IPS-11a (cell line): ENCODE measurements at regions not wholly inside any gene's neighbourhood (a gene's known extent, or its start where the extent isn't known, plus 50 kb on each side); places are given as distances from the start of the nearest gene placed in this dataset.
"Not testable (repeated sequence)": the region's sequence is repeated elsewhere in the genome, so short reads cannot be mapped to it uniquely, and the experiment has no call there.

ENCODE experiments used
- H3K4me3 ChIP-seq: one replicate; pipeline ENCODE4 v1.5.1; 2013; ENCODE audit warnings: low read depth, low read length, control low read depth

DNA sequence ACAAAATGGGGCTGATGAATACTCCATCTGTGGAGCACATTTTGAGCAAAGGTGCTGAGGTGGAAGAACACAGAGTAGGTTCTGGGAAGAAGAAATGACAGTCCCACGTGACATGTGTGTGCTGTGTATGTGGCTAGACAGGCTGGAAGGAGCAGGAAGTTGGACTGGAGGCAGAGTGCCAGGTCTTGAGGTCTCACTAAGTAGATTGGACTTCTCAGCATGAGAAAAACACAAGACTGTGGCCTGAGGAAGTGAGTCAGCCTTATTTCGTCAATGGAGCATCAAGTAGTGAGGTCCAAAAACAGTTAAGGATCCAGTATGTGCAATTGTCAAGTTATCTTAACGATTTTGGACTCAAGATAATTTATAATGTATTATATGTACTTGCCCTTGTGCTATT lies 736.5 kb downstream of the KCNJ2 start:
- H3K4me3 ChIP-seq: no peak overlapping the region

DNA sequence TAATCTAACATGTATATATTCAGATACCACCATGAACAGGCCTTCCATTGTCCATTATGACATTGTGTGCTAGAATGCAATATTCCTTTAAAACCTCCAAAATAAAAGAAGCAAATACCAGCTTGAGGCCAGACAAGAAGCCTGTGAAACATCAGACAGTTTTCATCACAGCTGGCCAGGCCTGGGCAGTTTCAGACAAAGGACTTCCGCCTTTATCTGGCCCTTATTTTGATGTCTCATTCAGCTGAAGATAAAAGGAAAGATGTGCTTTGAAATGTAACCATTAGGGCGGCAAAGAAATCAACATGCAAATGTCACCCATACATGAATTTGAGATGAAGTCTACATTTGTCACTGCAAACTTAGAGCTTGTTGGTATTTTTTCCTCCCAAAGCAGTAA lies 737.5 kb downstream of the KCNJ2 start:
- no peak overlapping the region for H3K4me3 ChIP-seq

DNA sequence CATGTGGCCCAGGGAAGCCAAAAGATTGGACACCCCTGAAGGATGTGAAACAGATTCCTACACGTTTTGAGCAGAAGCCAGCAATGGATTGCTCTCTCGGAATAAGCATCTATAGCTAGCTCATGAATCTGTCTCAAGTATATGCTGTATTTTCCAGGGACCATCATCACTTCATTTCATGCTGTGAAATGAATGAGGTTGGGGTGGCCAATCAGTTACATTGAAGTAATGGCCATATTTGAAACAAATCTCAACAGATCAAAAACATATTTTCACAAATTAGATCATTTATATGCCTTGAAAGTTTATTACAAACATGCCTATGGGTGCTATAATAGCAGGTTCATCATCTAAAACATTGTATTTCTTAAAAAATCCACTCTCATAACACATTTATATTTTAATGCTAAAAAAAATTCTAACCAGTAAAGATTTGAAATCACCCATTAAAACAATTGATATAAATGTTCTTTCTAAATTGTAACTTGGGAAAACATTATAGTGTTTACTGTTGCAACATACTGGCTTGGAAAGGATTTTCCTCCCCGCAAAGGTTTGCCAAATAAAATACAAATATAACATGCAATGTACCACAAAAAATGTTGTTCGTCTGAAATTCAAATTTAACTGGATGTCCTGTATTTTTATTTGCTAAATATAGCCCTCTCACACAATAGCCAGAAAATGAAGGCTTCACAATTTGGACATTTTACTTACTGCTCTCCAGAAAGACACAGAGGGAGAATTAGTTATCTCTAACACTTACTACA lies 743.6 kb downstream of the KCNJ2 start:
- no peak overlapping the region for H3K4me3 ChIP-seq

DNA sequence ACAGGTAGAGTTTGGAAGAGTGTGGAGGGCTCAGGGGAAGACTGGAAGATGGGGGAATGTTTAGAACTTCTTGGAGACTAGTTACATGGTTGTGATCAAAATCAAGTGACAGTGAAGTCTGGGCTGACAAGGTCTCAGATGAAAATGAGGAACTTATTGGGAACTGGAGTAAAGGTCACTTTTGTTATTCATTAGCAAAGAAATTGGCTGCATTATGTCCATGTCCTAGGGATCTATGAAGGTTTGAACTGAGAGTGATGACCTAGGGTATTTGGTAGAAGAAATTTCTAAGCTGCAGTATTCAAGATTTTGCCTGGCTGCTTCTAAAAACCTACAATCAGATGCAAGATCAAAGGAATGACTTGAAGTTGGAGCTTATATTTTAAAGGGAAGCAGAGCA lies 747.1 kb downstream of the KCNJ2 start:
- H3K4me3 ChIP-seq: no peak overlapping the region

DNA sequence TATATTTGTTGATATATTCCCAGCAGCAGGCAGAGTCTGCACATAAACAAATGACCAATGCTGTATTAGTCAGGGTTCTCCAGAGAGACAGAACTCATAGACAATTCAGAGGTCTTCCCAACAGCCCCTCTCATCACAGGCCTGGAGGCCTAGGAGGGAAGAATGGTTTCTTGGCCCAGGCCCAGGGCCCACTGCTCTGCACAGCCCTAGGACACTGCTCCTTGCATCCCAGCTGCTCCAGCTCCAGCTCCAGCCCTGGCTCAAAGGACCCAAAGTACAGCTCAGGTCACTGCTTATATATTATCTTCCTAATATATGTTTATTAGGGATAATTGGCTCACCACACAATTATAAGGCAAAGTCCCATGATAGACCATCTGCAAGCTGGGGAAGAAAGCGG lies 749.9 kb downstream of the KCNJ2 start:
- no peak overlapping the region for H3K4me3 ChIP-seq

DNA sequence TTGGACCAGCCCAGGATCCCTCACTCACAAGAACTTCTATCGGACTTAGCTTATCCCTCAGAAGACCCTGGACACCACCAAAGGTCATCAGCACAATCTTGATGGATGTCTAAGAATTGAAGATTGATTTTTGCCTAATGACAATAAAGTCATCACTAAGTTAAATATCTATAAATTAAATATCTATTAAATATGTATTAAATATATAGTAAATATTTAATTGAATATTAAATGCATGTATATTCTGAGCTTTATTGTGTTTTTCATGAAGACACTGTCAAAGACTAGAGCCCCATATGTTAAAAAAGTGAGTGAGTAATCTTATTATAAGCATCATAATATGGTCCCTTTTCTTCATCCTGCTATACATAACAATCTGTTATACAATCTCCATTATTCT lies 751.1 kb downstream of the KCNJ2 start:
- no peak overlapping the region for H3K4me3 ChIP-seq

DNA sequence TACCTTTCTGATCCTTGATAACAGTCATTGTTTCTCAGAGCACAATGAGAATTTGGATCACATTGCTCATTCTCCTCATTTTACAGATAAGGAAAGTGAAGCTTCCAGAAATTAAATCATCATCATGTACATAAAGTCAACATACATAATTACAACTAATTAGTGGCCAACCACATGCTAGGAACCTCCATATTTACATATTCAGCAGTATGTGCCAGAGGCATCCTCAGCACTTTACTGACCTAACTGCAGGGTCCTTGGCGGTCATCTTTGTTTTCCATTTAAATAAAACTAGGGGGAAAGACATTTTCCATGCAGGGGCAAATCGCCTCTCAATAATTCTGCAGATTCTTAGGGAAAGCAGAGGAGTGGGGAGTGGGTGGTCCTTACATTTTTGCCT lies 752.9 kb downstream of the KCNJ2 start:
- H3K4me3 ChIP-seq: no peak overlapping the region

DNA sequence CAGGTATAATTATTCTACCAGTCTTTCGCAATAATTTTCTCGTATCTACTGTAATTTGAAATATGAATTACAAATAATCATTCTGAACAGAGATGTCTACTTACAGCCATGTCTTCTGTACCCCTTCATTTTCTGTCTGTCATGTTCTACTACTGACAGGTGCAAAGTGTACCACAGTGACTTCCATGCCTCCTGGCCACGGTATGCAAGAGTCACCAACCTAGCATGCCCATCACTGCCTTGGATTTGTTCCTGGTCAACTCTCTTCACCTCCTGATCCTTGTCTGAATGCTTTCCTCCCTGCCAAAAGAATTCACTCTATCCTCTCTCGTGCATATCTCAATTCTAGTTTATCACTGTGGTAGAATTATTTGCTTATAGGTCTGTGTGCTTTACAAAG lies 755.4 kb downstream of the KCNJ2 start:
- H3K4me3 ChIP-seq: no peak overlapping the region

DNA sequence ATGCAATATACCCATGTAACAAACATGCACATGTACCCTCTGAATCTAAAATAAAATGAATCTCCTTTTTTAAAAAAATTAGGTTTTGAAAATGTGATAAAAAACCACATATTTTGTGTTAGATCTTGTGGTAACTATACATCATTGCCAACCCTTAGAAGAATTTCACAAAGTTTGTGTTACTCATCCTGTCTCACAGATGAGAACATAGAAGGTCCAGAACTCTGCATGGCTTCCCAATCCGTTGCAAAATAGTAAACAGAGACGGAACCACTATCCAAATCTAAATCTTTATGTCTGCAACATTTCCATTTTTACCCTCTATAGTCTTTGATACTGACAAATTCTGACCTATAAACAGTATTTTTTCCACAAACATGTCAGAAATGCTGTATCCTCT lies 759.9 kb downstream of the KCNJ2 start:
- no peak overlapping the region for H3K4me3 ChIP-seq

DNA sequence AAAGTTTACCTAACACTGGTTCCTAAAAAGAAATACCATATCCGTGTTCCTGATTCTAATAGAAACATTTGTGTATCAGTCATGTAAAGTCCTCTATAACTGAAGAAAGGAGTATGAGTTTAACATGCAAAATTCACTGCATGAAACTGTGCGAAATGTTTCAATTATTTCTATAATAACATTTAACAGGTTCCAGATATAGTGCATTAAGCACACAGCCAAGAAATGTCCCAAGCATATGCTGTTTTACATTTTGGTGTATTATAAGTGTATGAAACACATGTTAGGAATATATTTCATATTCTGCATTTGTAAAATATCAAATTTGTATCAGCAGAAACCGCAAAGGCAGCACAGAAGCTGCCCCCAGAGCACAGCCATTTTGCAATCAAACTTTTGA lies 764.9 kb downstream of the KCNJ2 start:
- H3K4me3 ChIP-seq: no peak overlapping the region

DNA sequence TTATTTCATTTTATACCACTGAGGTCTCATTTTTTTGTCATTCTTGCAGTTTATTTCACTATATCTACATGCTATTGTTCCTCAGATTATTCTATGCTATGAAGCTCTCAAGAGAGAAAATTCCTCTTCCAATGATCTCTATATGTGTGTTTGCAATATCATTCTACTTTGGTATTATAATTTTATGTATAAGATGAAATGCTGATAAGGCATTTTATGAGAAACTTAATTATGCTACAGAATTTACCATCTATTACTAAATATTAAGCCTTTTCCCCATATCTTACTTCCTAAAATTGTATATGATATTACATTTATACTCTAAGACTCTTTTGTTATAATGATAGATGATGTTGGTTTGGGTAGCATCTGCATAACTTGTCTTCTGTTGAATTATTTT lies 765.5 kb downstream of the KCNJ2 start:
- H3K4me3 ChIP-seq: no peak overlapping the region

DNA sequence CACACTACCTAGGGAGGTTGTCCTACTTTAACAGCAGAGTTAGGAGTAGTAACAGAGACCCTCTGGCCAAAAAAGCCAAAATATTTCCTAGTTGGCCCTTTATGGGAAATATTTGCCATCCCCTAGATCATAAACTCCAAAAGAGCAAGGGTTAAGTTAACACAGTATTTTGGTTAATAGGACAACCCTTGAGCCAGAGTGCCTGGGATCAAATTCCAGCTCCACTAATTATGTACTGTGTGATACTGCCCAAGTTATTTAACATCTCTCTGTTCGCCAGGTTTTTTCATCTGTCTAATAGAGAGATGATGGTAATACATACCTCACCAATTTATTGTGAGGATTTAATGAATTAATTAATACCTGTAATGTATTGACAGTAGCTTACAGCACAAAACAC lies 767.4 kb downstream of the KCNJ2 start:
- no peak overlapping the region for H3K4me3 ChIP-seq

DNA sequence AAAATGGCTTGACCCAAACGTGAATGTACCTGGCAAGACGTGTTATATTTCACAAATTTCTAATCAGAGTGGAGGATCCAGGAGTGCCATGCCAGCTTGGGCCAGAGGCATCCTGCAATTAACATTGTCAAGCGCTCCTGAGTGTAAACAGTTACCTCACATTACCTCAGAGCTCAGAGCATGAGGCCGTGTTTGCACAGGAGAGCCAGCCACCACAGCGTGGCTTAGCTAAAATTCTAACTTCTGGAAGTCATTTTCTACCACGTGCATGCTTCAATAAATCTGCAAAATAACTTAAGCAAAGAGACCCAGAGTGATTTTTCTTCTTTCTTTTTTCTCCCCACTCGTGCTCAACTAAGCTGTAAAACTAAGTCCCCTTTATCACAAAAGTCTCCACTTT lies 769.0 kb downstream of the KCNJ2 start:
- H3K4me3 ChIP-seq: no peak overlapping the region

DNA sequence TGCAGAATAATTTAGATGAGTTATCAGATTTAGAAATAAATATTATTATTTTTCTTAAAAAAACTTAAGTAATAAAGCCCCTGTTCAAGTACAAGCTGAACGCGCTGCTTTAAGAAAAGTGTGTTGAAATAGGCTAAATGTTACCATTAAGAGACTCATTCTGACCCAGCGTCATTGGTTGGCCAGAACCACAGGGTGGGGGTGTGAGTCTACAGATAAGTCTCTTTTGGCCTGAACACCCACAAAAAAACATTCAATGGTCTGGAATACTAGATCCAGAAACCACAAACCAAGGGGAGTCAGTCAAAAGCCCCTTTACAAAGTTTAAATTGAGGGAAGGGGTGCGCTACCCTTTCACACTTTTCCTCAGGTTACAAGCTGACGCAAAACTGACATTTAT lies 776.1 kb downstream of the KCNJ2 start:
- no peak overlapping the region for H3K4me3 ChIP-seq

DNA sequence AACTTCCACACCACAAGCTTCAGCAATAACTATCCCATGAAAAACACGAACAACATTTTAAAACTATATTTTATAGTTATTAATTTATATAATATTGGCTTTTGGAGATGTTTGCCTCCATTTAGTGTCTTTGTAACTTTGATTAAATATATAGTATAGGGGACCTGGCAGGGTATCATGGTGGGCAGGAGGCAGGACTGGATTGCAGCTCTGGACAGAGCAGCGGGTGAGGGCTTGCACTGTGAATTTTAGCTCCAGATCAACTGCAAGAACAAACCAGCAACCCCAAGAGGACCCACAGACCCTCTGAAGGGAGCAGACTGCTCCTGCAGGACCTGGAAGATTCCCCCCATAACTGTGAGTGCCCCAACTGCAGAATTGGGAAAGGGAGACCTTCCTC lies 777.9 kb downstream of the KCNJ2 start:
- no peak overlapping the region for H3K4me3 ChIP-seq

DNA sequence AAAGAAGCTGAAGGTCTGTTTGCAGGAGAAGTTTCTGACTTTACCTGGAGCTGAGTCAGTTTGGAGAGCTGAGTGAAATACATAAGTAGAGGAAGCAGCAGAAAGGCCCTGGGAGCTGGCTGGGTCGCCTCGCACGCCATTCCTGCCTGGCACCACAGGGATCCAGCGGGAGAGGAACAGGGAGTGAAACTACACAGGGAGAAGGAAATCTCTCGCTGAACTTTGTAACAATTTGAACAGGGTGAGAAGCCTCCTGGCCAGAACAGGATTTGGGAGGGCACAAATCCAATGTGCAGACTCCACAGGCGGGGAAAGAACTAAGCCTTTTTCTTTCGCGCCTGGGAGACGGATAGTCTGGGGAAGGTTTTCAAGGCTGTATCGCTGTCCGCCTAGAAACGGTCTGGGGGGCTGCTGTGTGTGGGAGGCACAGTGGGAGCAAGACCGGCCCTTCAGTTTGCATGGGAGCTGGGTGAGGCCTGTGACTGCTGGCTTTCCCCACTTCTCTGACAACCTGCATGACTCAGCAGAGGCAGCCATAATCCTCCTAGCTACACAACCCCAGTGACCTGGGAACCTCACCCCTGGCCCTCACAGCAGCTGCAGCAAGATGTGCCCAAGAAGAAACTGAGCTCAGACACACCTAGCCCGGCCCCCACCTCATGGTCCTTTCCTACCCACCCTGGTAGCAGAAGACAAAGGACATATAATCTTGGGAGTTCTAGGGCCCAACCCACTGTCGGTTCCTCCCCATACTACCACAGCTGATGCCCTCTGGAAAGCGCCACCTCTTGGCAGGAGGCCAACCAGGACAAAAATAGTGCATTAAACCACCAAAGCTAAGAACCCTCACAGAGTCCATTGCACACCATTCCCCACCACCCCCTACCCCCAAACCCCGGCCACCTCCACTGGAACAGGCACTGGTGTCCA lies 778.6 kb downstream of the KCNJ2 start:
- H3K4me3 ChIP-seq: no peak overlapping the region

DNA sequence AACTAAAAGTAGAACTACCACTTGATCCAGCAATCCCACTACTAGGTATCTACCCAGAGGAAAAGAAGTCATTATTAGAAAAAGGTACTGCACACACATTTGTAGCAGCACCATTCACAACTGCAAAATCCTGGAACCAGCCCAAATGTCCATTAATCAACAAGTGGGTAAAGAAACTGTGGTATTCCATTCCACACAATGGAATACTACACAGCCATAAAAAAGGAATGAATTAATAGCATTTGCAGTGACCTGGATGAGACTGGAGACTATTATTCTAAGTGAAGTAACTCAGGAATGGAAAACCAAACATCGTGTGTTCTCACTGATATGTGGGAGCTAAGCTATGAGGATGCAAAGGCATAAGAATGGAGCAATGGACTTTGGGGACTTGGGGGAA lies 783.8 kb downstream of the KCNJ2 start:
- not testable (repeated sequence) for H3K4me3 ChIP-seq

DNA sequence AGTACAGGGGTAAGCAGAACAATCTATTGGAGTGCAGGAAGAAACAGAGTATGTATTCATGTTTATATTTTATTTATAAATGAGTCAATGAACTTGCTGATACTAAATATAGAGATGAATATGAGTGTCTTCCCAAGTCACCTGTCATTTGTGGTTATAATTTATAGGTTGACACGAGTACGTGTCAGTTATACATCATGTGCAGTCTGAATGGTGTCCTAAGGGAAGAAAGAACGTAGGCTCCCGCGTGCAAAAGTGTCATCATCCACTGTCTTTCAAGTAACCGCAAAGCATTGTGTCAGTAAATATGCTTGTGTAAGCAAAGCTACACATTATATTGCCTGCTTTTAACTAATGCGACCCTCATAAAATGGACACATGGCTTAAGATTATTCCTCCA lies 786.1 kb downstream of the KCNJ2 start:
- H3K4me3 ChIP-seq: no peak overlapping the region

DNA sequence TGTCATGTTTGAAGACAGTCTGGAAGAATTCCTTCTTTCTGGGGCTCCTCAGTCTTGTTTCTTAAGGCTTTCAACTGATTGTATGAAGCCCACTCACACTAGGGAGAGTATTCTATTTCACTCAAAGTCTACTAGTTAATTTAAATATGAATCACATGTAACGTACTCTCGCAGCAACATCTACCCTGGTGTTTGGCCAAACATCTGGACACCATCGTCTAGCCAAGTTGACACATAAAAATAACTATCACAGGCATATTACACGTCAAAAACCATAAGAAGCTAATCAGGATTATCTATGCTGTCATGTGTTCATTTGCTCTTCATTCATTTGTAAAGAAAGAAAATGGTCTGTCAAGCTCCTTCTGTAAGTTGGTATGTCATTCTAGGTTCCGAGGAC lies 787.4 kb downstream of the KCNJ2 start:
- H3K4me3 ChIP-seq: no peak overlapping the region

DNA sequence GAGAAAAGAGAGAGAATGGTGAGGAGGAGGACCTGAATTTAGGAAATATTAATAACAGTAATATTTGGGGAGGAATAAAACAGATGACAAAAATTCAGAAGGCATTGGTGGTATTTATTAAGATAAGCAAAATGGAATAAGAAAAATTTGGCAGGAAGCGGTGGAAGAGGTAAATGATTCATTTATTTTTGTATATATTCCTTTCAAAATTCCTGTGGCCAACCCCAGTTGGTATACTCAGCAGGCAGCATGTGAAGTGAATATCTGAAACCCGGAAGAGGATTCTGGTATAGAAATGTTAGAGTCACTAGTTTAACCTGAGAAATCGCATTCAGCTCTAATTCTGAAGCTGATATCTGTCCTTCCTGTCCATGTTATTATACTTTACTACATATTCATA lies 792.0 kb downstream of the KCNJ2 start:
- no peak overlapping the region for H3K4me3 ChIP-seq

DNA sequence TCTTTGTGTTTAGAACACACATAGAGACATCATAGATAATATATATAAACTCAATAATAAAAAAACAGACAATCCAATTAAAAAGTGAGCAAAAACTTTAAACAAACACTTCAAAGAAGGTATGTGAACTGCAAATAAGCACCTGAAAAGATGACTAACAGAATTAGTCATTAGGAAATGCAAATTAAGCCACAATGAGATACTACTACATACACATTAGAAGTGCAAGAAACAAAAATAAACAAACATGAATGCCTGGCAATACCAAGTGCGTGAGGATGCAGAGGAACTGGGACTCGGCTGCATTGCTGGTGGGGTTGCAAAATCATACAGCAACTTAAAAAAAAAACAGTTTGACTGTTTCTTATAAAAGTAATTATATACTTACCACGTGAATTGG lies 799.0 kb downstream of the KCNJ2 start:
- H3K4me3 ChIP-seq: no peak overlapping the region

DNA sequence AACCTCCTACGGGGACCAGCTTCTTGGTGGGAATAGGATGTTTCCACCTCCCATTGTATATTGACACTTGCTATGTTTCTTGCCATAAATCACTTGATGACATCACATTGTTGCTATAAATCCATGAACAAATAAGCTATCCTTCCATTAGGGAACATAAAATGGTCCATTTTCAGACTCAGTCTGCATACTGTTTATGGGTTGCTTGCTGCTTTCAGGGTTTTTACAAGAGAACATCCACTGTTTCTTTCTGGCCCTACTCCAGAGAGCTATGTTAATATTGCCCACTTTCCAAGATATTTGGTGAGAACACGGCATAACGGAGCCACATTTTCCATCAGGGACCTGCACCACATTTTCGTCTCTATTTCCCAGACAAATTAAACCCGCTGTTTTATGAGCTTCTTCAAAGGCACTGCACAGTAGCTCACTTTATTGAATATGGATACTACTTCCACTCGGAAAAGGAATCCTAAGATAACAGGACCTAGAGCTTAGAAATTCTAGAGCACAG lies 800.2 kb downstream of the KCNJ2 start:
- no peak overlapping the region for H3K4me3 ChIP-seq
